HEK293T (cell line): ENCODE measurements at regions not wholly inside any gene's neighbourhood (a gene's known extent, or its start where the extent isn't known, plus 50 kb on each side); places are given as distances from the start of the nearest gene placed in this dataset.

ENCODE experiments used
- ARNT ChIP-seq: fragments of 450-650 bp; IDR thresholded peaks from 2 replicates; pipeline ENCODE4 v1.6.1; 2017; ENCODE audit warnings: mild to moderate bottlenecking
- BHLHE40 ChIP-seq: fragments of 450-650 bp; IDR thresholded peaks from 2 replicates; pipeline ENCODE4 v1.6.1; 2016; ENCODE audit warnings: mild to moderate bottlenecking, moderate library complexity, borderline replicate concordance
- ELF4 ChIP-seq: fragments of 450-650 bp; IDR thresholded peaks from 2 replicates; pipeline ENCODE4 v1.6.1; 2017; ENCODE audit warnings: antibody characterized with exemption
- FOXA1 ChIP-seq: fragments of 450-650 bp; IDR thresholded peaks from 2 replicates; pipeline ENCODE4 v1.6.1; 2016; ENCODE audit warnings: mild to moderate bottlenecking
- FOXK2 ChIP-seq: fragments of 450-650 bp; IDR thresholded peaks from 2 replicates; pipeline ENCODE4 v1.6.1; 2016; ENCODE audit warnings: mild to moderate bottlenecking
- FOXM1 ChIP-seq: fragments of 450-650 bp; IDR thresholded peaks from 2 replicates; pipeline ENCODE4 v1.6.1; 2017; ENCODE audit warnings: mild to moderate bottlenecking, borderline replicate concordance
- HDGF ChIP-seq: fragments of 450-650 bp; IDR thresholded peaks from 2 replicates; pipeline ENCODE4 v1.6.1; 2017; ENCODE audit warnings: antibody characterized with exemption, borderline replicate concordance
- L3MBTL2 ChIP-seq: fragments of 450-650 bp; conservative IDR thresholded peaks from 2 replicates; pipeline ENCODE4 v1.6.1; 2016; ENCODE audit warnings: mild to moderate bottlenecking
- NFRKB ChIP-seq: fragments of 450-650 bp; IDR thresholded peaks from 2 replicates; pipeline ENCODE4 v1.6.1; 2016; ENCODE audit warnings: mild to moderate bottlenecking, moderate library complexity
- SP1 ChIP-seq: fragments of 450-650 bp; IDR thresholded peaks from 2 replicates; pipeline ENCODE4 v1.6.1; 2017
- SUZ12 ChIP-seq: fragments of 450-650 bp; IDR thresholded peaks from 2 replicates; pipeline ENCODE4 v1.6.1; 2016; ENCODE audit warnings: mild to moderate bottlenecking
- TARDBP ChIP-seq: fragments of 450-650 bp; IDR thresholded peaks from 2 replicates; pipeline ENCODE4 v1.6.1; 2016
- ZNF384 ChIP-seq: fragments of 450-650 bp; IDR thresholded peaks from 2 replicates; pipeline ENCODE4 v1.6.1; 2016

GRCh38 chr2:118309257-118309945, 221.1 kb downstream of the INSIG2 start:
- TF ChIP-seq NFRKB (no peak), HDGF (no peak), ELF4 (no peak), SP1 (no peak), FOXK2 (no peak), BHLHE40 (no peak), TARDBP (no peak), ZNF384 (no peak), L3MBTL2 (no peak), ARNT (no peak), SUZ12 (no peak), FOXA1 (no peak), FOXM1 (no peak)
